ENCODE measurements at regions not wholly inside any gene's neighbourhood (a gene's known extent, or its start where the extent isn't known, plus 50 kb on each side); places are given as distances from the start of the nearest gene placed in this dataset.

- H3K18ac ChIP-seq (ENCODE audit: extremely low read depth, low read length): no peak overlapping the region
- H3K4me1 ChIP-seq (replicated peaks in 1 of 4; ENCODE audit: control insufficient read depth in 3 of 4, insufficient read depth in 4 of 4, low read length in 3 of 4): no peaks in the 10 kb centered on the region
- CTCF ChIA-PET (ENCODE audit: partially characterized antibody): no interaction called here
- no peak overlapping the region for H2BK20ac ChIP-seq (ENCODE audit: low read length)
- H3K9ac ChIP-seq (replicated peaks in 1 of 4; ENCODE audit: extremely low read depth in 1 of 4, low read depth in 3 of 4, low read length in 3 of 4): no peak overlapping the region
- no peaks in the 10 kb centered on the region for H3K36me3 ChIP-seq (ENCODE audit: control insufficient read depth in 2 of 4, insufficient read depth in 4 of 4, low read length in 3 of 4)
- no peak overlapping the region for H3K27ac ChIP-seq (ENCODE audit: low read depth, low read length)
- no peak overlapping the region for H2AFZ ChIP-seq (ENCODE audit: low read length)
- no peaks in the 10 kb centered on the region for H3K23me2 ChIP-seq (ENCODE audit: low read depth, low read length)
- no peak overlapping the region for H3K4me2 ChIP-seq (ENCODE audit: insufficient read depth in 1 of 2, low read depth in 2 of 2, low read length in 2 of 2)
- FAIRE-seq (no peak), DNase-seq (ENCODE audit: low read depth in 1 of 2, low spot score in 2 of 2) (no peak)
- H3K79me2 ChIP-seq (ENCODE audit: control insufficient read depth in 1 of 2, insufficient read depth in 2 of 2, low read length in 2 of 2): no peaks in the 10 kb centered on the region
- no peak overlapping the region for H3K4ac ChIP-seq (replicated peaks; ENCODE audit: insufficient read length, low read depth, low read length)
- no peak overlapping the region for H2BK15ac ChIP-seq (ENCODE audit: low read length)
- H2AK5ac ChIP-seq (ENCODE audit: low read depth, low read length): no peak overlapping the region
- H3K56ac ChIP-seq (replicated peaks; ENCODE audit: insufficient read length, low read depth, low read length): no peak overlapping the region
- H3K27me3 ChIP-seq (replicated peaks in 1 of 4; ENCODE audit: control insufficient read depth in 3 of 4, extremely low read depth in 1 of 4, insufficient read depth in 3 of 4, low read length in 3 of 4): no peaks in the 10 kb centered on the region
- H4K5ac ChIP-seq (ENCODE audit: insufficient read length, low read depth, low read length): no peak overlapping the region
- H3K4me3 ChIP-seq (ENCODE audit: extremely low read depth in 1 of 4, insufficient read depth in 2 of 4, low read depth in 3 of 4, low read length in 4 of 4): no peak overlapping the region
- H4K8ac ChIP-seq (ENCODE audit: extremely low read depth, insufficient read depth, low read length): no peak overlapping the region
- POLR2A ChIA-PET (ENCODE audit: partially characterized antibody): interaction anchor here (0.7 kb wide), 1 partner anchor 53 kb away, joined by 3 read pairs; no protein-coding TSS in a partner anchor
- H4K91ac ChIP-seq (replicated peaks; ENCODE audit: insufficient read length, low read length): no peak overlapping the region
- no peaks in the 10 kb centered on the region for H3K9me3 ChIP-seq (ENCODE audit: insufficient read depth in 2 of 2, low read depth in 1 of 2, low read length in 1 of 2)
- no peak overlapping the region for H3K23ac ChIP-seq (ENCODE audit: insufficient read length)
- no peak overlapping the region for H3K14ac ChIP-seq (ENCODE audit: insufficient read length)
- no peak overlapping the region for H2BK12ac ChIP-seq (ENCODE audit: low read depth, low read length)
- H2BK5ac ChIP-seq (ENCODE audit: low read depth, low read length): no peak overlapping the region
- no peak overlapping the region for H2BK120ac ChIP-seq (replicated peaks; ENCODE audit: low read depth, low read length)
- H4K20me1 ChIP-seq (replicated peaks in 1 of 2; ENCODE audit: control insufficient read depth in 1 of 2, insufficient read depth in 2 of 2, low read length in 2 of 2): no peaks in the 10 kb centered on the region
- no peaks in the 10 kb centered on the region for H3K79me1 ChIP-seq (ENCODE audit: low read depth, low read length)
- TF ChIP-seq MAX (IDR thresholded peaks at IDR 0.05) (no peak), POLR2A (IDR thresholded peaks at IDR 0.05; ENCODE audit: control extremely low read depth in 1 of 2, low read depth in 2 of 2, low read length in 2 of 2) (no peak), ATF2 (IDR thresholded peaks at IDR 0.05; ENCODE audit: low read length) (no peak), EGR1 (IDR thresholded peaks at IDR 0.05; ENCODE audit: borderline replicate concordance, low read depth, low read length) (no peak), NRF1 (IDR thresholded peaks at IDR 0.05; ENCODE audit: low read depth, low read length) (no peak), EP300 (IDR thresholded peaks at IDR 0.05; ENCODE audit: borderline replicate concordance in 1 of 2, low read depth in 2 of 2, low read length in 2 of 2) (no peak), RFX5 (IDR thresholded peaks at IDR 0.05; ENCODE audit: borderline replicate concordance, low read depth, low read length) (no peak), CTBP2 (IDR thresholded peaks at IDR 0.05; ENCODE audit: borderline replicate concordance, insufficient read depth, insufficient read length, low read length) (no peak), SIRT6 (IDR thresholded peaks at IDR 0.05; ENCODE audit: low read length) (no peak), RAD21 (IDR thresholded peaks at IDR 0.05 in 1 of 2, conservative IDR thresholded peaks at IDR 0.05 in 1 of 2; ENCODE audit: low read depth in 2 of 2, low read length in 2 of 2) (no peak), HDAC2 (IDR thresholded peaks at IDR 0.05; ENCODE audit: borderline replicate concordance in 1 of 2, low read depth in 2 of 2, low read length in 2 of 2) (no peak), POLR2AphosphoS5 (IDR thresholded peaks at IDR 0.05; ENCODE audit: low read depth, low read length) (no peak)
These were observed 1038.3 kb downstream of the RAPGEF2 start for GRCh38 chr4:160141206-160141605.

All from H1 (cell line).